Trophoblast cell (in vitro differentiated cells and primary cell): ENCODE measurements at regions not wholly inside any gene's neighbourhood (a gene's known extent, or its start where the extent isn't known, plus 50 kb on each side); places are given as distances from the start of the nearest gene placed in this dataset.
"Not testable (repeated sequence)": the region's sequence is repeated elsewhere in the genome, so short reads cannot be mapped to it uniquely, and the experiment has no call there.

Experiments
- DNase-seq, 2 donors: peaks; one replicate each; pipeline ENCODE4 v3.0.0-alpha.2; 2016
- H2AFZ ChIP-seq: 2 replicates; pipeline ENCODE4 v1.6.1; 2013; ENCODE audit warnings: low read length, moderate library complexity, mild to moderate bottlenecking; ENCODE audit not compliant: insufficient read depth, poor library complexity
- H2AK5ac ChIP-seq: 2 replicates; pipeline ENCODE4 v1.6.1; 2013; ENCODE audit warnings: mild to moderate bottlenecking, low read length
- H2BK120ac ChIP-seq: 2 replicates; pipeline ENCODE4 v1.6.1; 2013; ENCODE audit warnings: low read length, mild to moderate bottlenecking, moderate library complexity; ENCODE audit not compliant: insufficient read depth, poor library complexity
- H2BK12ac ChIP-seq: 2 replicates; pipeline ENCODE4 v1.6.1; 2013; ENCODE audit warnings: mild to moderate bottlenecking, low read length, moderate library complexity
- H2BK5ac ChIP-seq: 2 replicates; pipeline ENCODE4 v1.6.1; 2013; ENCODE audit warnings: low read length, low read depth, moderate library complexity, mild to moderate bottlenecking; ENCODE audit not compliant: poor library complexity
- H3K14ac ChIP-seq: 2 replicates; pipeline ENCODE4 v1.6.1; 2013; ENCODE audit warnings: mild to moderate bottlenecking, low read length
- H3K18ac ChIP-seq: 2 replicates; pipeline ENCODE4 v1.6.1; 2013; ENCODE audit warnings: mild to moderate bottlenecking, low read length
- H3K23ac ChIP-seq: 2 replicates; pipeline ENCODE4 v1.6.1; 2013; ENCODE audit warnings: low read length
- H3K27ac ChIP-seq: 2 replicates; pipeline ENCODE4 v1.5.1; 2013; ENCODE audit warnings: low read depth, mild to moderate bottlenecking, inconsistent platforms, low read length, moderate library complexity
- H3K27me3 ChIP-seq: 2 replicates; pipeline ENCODE4 v1.6.1; 2013; ENCODE audit warnings: inconsistent platforms, mild to moderate bottlenecking, low read length, moderate library complexity; ENCODE audit not compliant: insufficient read depth
- H3K36me3 ChIP-seq, 2 experiments: 1 replicate in 1 of 2; 2 replicates in 1 of 2; pipeline ENCODE4 v1.6.1; 2013; ENCODE audit warnings: low read length in 2 of 2, mild to moderate bottlenecking in 2 of 2, moderate library complexity in 1 of 2; ENCODE audit not compliant: insufficient read depth in 2 of 2, control insufficient read depth in 1 of 2
- H3K4ac ChIP-seq: 2 replicates; pipeline ENCODE4 v1.6.1; 2013; ENCODE audit warnings: low read depth, mild to moderate bottlenecking, low read length, moderate library complexity
- H3K4me1 ChIP-seq, 2 experiments: 1 replicate in 1 of 2; 2 replicates in 1 of 2; pipeline ENCODE4 v1.6.1; 2013; ENCODE audit warnings: low read length in 2 of 2, mild to moderate bottlenecking in 2 of 2, moderate library complexity in 1 of 2; ENCODE audit not compliant: insufficient read depth in 2 of 2, control insufficient read depth in 1 of 2
- H3K4me2 ChIP-seq: 2 replicates; pipeline ENCODE4 v1.6.1; 2013; ENCODE audit warnings: inconsistent platforms, mild to moderate bottlenecking, low read length, moderate library complexity
- H3K4me3 ChIP-seq: 2 replicates; pipeline ENCODE4 v1.5.1; 2013; ENCODE audit warnings: mild to moderate bottlenecking, low read depth, low read length, inconsistent platforms
- H3K79me1 ChIP-seq: one replicate; pipeline ENCODE4 v1.6.1; 2013; ENCODE audit warnings: low read length
- H3K79me2 ChIP-seq: 2 replicates; pipeline ENCODE4 v1.6.1; 2013; ENCODE audit warnings: low read length, mild to moderate bottlenecking; ENCODE audit not compliant: control insufficient read depth, insufficient read depth, poor library complexity
- H3K9ac ChIP-seq: 2 replicates; pipeline ENCODE4 v1.6.1; 2013; ENCODE audit warnings: mild to moderate bottlenecking, low read length
- H3K9me3 ChIP-seq: 2 replicates; pipeline ENCODE4 v1.6.1; 2013; ENCODE audit warnings: low read depth, mild to moderate bottlenecking, control low read depth, inconsistent platforms, low read length; ENCODE audit not compliant: insufficient read depth
- H4K12ac ChIP-seq: 2 replicates; pipeline ENCODE4 v1.6.1; 2013; ENCODE audit warnings: low read depth, mild to moderate bottlenecking, low read length, moderate library complexity
- H4K8ac ChIP-seq: 2 replicates; pipeline ENCODE4 v1.6.1; 2013; ENCODE audit warnings: low read depth, mild to moderate bottlenecking, low read length, moderate library complexity
- H4K91ac ChIP-seq: one replicate; pipeline ENCODE4 v1.6.1; 2013; ENCODE audit warnings: low read depth, mild to moderate bottlenecking, low read length, moderate library complexity
- WGBS: extraction: QIAGEN DNeasy Blood & Tissue Kit; methylation state at CpG from one replicate; pipeline ENCODE4 v1.1.7; 2013; ENCODE audit warnings: missing lambda C conversion rate; ENCODE audit not compliant: insufficient read length, insufficient coverage; ENCODE audit errors: extremely low coverage; 5-methylcytosine and 5-hydroxymethylcytosine counted together

GRCh38 chr4:34318773-34319172 lies 1925.5 kb downstream of the ARAP2 start:
- Histone ChIP-seq H3K36me3 (no peaks in the 10 kb centered on the region), H4K12ac (no peak overlapping the region), H3K9me3 (no peaks in the 10 kb centered on the region), H3K79me2 (no peaks in the 10 kb centered on the region), H3K79me1 (no peaks in the 10 kb centered on the region), H2BK5ac (no peak overlapping the region), H2BK120ac (no peak overlapping the region), H4K91ac (no peak overlapping the region), H3K23ac (no peak overlapping the region), H3K18ac (no peak overlapping the region), H3K27me3 (no peaks in the 10 kb centered on the region), H3K9ac (no peak overlapping the region), H2AFZ (no peak overlapping the region), H3K4me2 (no peak overlapping the region), H3K4me1 (no peaks in the 10 kb centered on the region), H3K4me3 (no peak overlapping the region), H4K8ac (no peak overlapping the region), H2BK12ac (no peak overlapping the region), H3K27ac (no peak overlapping the region), H3K14ac (no peak overlapping the region), H2AK5ac (no peak overlapping the region), H3K4ac (no peak overlapping the region)
- no peak for DNase-seq

- no peaks in the 10 kb centered on the region for H3K27me3 ChIP-seq
- no peak overlapping the region for H4K91ac ChIP-seq
- no peaks in the 10 kb centered on the region for H3K4me1 ChIP-seq
- H3K4ac ChIP-seq, result no peak overlapping the region
- no CpG with 5 or more reads among the region's 1 CpG for WGBS
- no peak overlapping the region for H2AFZ ChIP-seq
- no peak overlapping the region for H3K4me2 ChIP-seq
- no peak overlapping the region for H3K9ac ChIP-seq
- no peaks in the 10 kb centered on the region for H3K9me3 ChIP-seq
- no peak overlapping the region for H2BK12ac ChIP-seq
- H3K4me3 ChIP-seq, result no peak overlapping the region
- H3K18ac ChIP-seq, result no peak overlapping the region
- H3K79me1 ChIP-seq, result no peaks in the 10 kb centered on the region
- no peak overlapping the region for H3K14ac ChIP-seq
- no peak for DNase-seq
- no peak overlapping the region for H3K27ac ChIP-seq
- H2BK120ac ChIP-seq, result no peak overlapping the region
- H4K12ac ChIP-seq, result no peak overlapping the region
- H2BK5ac ChIP-seq, result no peak overlapping the region
- no peak overlapping the region for H3K23ac ChIP-seq
- no peak overlapping the region for H2AK5ac ChIP-seq
- H4K8ac ChIP-seq, result no peak overlapping the region
- no peaks in the 10 kb centered on the region for H3K79me2 ChIP-seq
- no peaks in the 10 kb centered on the region for H3K36me3 ChIP-seq
Measured at GRCh38 chr4:34323549-34324320, 1920.6 kb downstream of the ARAP2 start.

GRCh38 chr4:34328939-34329338 lies 1915.4 kb downstream of the ARAP2 start:
- Histone ChIP-seq H3K27me3 (no peaks in the 10 kb centered on the region), H3K79me1 (no peaks in the 10 kb centered on the region), H3K9me3 (no peaks in the 10 kb centered on the region), H4K91ac (no peak overlapping the region), H3K18ac (no peak overlapping the region), H3K14ac (no peak overlapping the region), H4K8ac (no peak overlapping the region), H2BK5ac (no peak overlapping the region), H3K36me3 (no peaks in the 10 kb centered on the region), H2AFZ (no peak overlapping the region), H3K4me1 (no peaks in the 10 kb centered on the region), H3K79me2 (no peaks in the 10 kb centered on the region), H3K4ac (no peak overlapping the region), H3K23ac (no peak overlapping the region), H3K4me2 (no peak overlapping the region), H2BK120ac (no peak overlapping the region), H3K27ac (no peak overlapping the region), H2BK12ac (no peak overlapping the region), H3K4me3 (no peak overlapping the region), H2AK5ac (no peak overlapping the region), H3K9ac (no peak overlapping the region), H4K12ac (no peak overlapping the region)
- no peak for DNase-seq
- WGBS, result no CpG with 5 or more reads among the region's 1 CpG

- H3K4me3 ChIP-seq, H3K18ac ChIP-seq, H3K9ac ChIP-seq, H2AFZ ChIP-seq, H3K23ac ChIP-seq, DNase-seq, H3K36me3 ChIP-seq, H4K12ac ChIP-seq, H4K91ac ChIP-seq, H2BK12ac ChIP-seq, H3K79me1 ChIP-seq, H3K4ac ChIP-seq, H4K8ac ChIP-seq, H3K4me1 ChIP-seq, H3K9me3 ChIP-seq, H3K14ac ChIP-seq, H2BK120ac ChIP-seq, H2AK5ac ChIP-seq, H3K79me2 ChIP-seq, H2BK5ac ChIP-seq, H3K4me2 ChIP-seq, H3K27ac ChIP-seq, H3K27me3 ChIP-seq: not testable (repeated sequence)
- no CpG with 5 or more reads among the region's 13 CpGs for WGBS
Measured at GRCh38 chr4:34335156-34335555, 1909.2 kb downstream of the ARAP2 start.
